Hepatocyte (in vitro differentiated cells): ENCODE measurements at regions not wholly inside any gene's neighbourhood (a gene's known extent, or its start where the extent isn't known, plus 50 kb on each side); places are given as distances from the start of the nearest gene placed in this dataset.

Experiments used
- DNase-seq: peaks from one replicate; pipeline ENCODE4 v3.0.0-alpha.2; 2016; ENCODE audit warnings: low spot score
- H2AFZ ChIP-seq: fragments of 200-600 bp; sonication (generic); 2 replicates; pipeline ENCODE4 v1.6.0; 2016; ENCODE audit warnings: antibody characterized with exemption, mild to moderate bottlenecking
- H3K27ac ChIP-seq: fragments of 200-600 bp; sonication (generic); 2 replicates; pipeline ENCODE4 v1.5.1; 2016; ENCODE audit warnings: mild to moderate bottlenecking
- H3K27me3 ChIP-seq: fragments of 200-600 bp; sonication (generic); 2 replicates; pipeline ENCODE4 v1.6.1; 2016
- H3K36me3 ChIP-seq: fragments of 200-600 bp; sonication (generic); replicated peaks from 2 replicates; pipeline ENCODE4 v1.5.1; 2016; ENCODE audit warnings: low read depth; ENCODE audit not compliant: insufficient read depth
- H3K4me1 ChIP-seq: fragments of 200-600 bp; sonication (generic); 2 replicates; pipeline ENCODE4 v1.5.1; 2016; ENCODE audit warnings: mild to moderate bottlenecking, moderate library complexity; ENCODE audit not compliant: insufficient read depth
- H3K4me2 ChIP-seq: fragments of 200-600 bp; sonication (generic); 2 replicates; pipeline ENCODE4 v1.6.0; 2016
- H3K4me3 ChIP-seq: fragments of 200-600 bp; sonication (generic); 2 replicates; pipeline ENCODE4 v1.5.1; 2016; ENCODE audit warnings: mild to moderate bottlenecking
- H3K79me2 ChIP-seq: fragments of 200-600 bp; sonication (generic); 2 replicates; pipeline ENCODE4 v1.6.0; 2017; ENCODE audit warnings: mild to moderate bottlenecking
- H3K9me2 ChIP-seq: fragments of 200-600 bp; sonication (generic); replicated peaks from 2 replicates; pipeline ENCODE4 v1.6.0; 2017; ENCODE audit warnings: mild to moderate bottlenecking; ENCODE audit not compliant: insufficient read depth
- H3K9me3 ChIP-seq: fragments of 200-600 bp; sonication (generic); 2 replicates; pipeline ENCODE4 v1.5.1; 2016; ENCODE audit warnings: low read depth, mild to moderate bottlenecking
- H4K20me1 ChIP-seq: fragments of 200-600 bp; sonication (generic); 2 replicates; pipeline ENCODE4 v1.6.0; 2016; ENCODE audit warnings: mild to moderate bottlenecking; ENCODE audit not compliant: insufficient read depth, poor library complexity, severe bottlenecking
- CTCF ChIP-seq: fragments of 200-600 bp; sonication (generic); IDR thresholded peaks from 2 replicates; pipeline ENCODE4 v1.5.1; 2016; ENCODE audit warnings: antibody characterized with exemption, mild to moderate bottlenecking; ENCODE audit not compliant: poor library complexity
- EZH2 ChIP-seq: fragments of 200-600 bp; sonication (generic); IDR thresholded peaks from 2 replicates; pipeline ENCODE4 v1.6.1; 2016; ENCODE audit warnings: antibody characterized with exemption, mild to moderate bottlenecking, borderline replicate concordance
- EZH2phosphoT487 ChIP-seq: fragments of 200-600 bp; sonication (generic); IDR thresholded peaks from one replicate; pipeline ENCODE4 v1.6.1; 2018; ENCODE audit warnings: antibody characterized with exemption, mild to moderate bottlenecking, low read depth, moderate library complexity; ENCODE audit not compliant: unreplicated experiment, severe bottlenecking
- WGBS: methylation state at CpG from one replicate; pipeline ENCODE4 v1.1.6; 2016; ENCODE audit warnings: low lambda C conversion rate; ENCODE audit errors: missing lambda C conversion rate; 5-methylcytosine and 5-hydroxymethylcytosine counted together

GRCh38 chr3:182621435-182622240 lies 171.7 kb upstream of the ATP11B start:
- Histone ChIP-seq H3K36me3 (no peaks in the 10 kb centered on the region), H3K27ac (no peak overlapping the region), H3K9me2 (no peaks in the 10 kb centered on the region), H2AFZ (no peak overlapping the region), H4K20me1 (no peaks in the 10 kb centered on the region), H3K79me2 (no peaks in the 10 kb centered on the region), H3K4me1 (no peaks in the 10 kb centered on the region), H3K27me3 (no peaks in the 10 kb centered on the region), H3K4me2 (no peak overlapping the region), H3K4me3 (no peak overlapping the region), H3K9me3 (no peaks in the 10 kb centered on the region)
- 42% methylated on average over 4 of the region's 4 CpGs for WGBS
- TF ChIP-seq EZH2phosphoT487 (no peak), CTCF (peak; percentile 39), EZH2 (no peak)
- no peak for DNase-seq

GRCh38 chr3:182622241-182622545 lies 171.1 kb upstream of the ATP11B start:
- DNase-seq, result no peak
- Histone ChIP-seq H4K20me1 (no peaks in the 10 kb centered on the region), H3K4me2 (no peak overlapping the region), H3K27ac (no peak overlapping the region), H3K9me3 (no peaks in the 10 kb centered on the region), H3K79me2 (no peaks in the 10 kb centered on the region), H3K9me2 (no peaks in the 10 kb centered on the region), H3K4me3 (no peak overlapping the region), H2AFZ (no peak overlapping the region), H3K36me3 (no peaks in the 10 kb centered on the region), H3K27me3 (no peaks in the 10 kb centered on the region), H3K4me1 (no peaks in the 10 kb centered on the region)
- TF ChIP-seq EZH2 (no peak), CTCF (no peak), EZH2phosphoT487 (no peak)

- H2AFZ ChIP-seq, result no peak overlapping the region
- DNase-seq, result no peak
- 79% methylated on average over 4 of the region's 4 CpGs for WGBS
- H3K9me3 ChIP-seq, result no peaks in the 10 kb centered on the region
- no peaks in the 10 kb centered on the region for H3K79me2 ChIP-seq
- H3K4me1 ChIP-seq, result no peaks in the 10 kb centered on the region
- H3K27me3 ChIP-seq, result no peaks in the 10 kb centered on the region
- no peaks in the 10 kb centered on the region for H3K9me2 ChIP-seq
- no peak overlapping the region for H3K4me3 ChIP-seq
- H3K36me3 ChIP-seq, result no peaks in the 10 kb centered on the region
- H3K4me2 ChIP-seq, result no peak overlapping the region
- H4K20me1 ChIP-seq, result no peaks in the 10 kb centered on the region
- TF ChIP-seq EZH2phosphoT487 (no peak), CTCF (no peak), EZH2 (no peak)
- H3K27ac ChIP-seq, result no peak overlapping the region
Observed at GRCh38 chr3:182626484-182627467, 166.5 kb upstream of the ATP11B start.
